RKO (cell line): ENCODE measurements at regions not wholly inside any gene's neighbourhood (a gene's known extent, or its start where the extent isn't known, plus 50 kb on each side); places are given as distances from the start of the nearest gene placed in this dataset.

Source experiments
- DNase-seq: peaks from one replicate; pipeline ENCODE4 v3.0.0-alpha.2; 2016; ENCODE audit warnings: low spot score

DNA sequence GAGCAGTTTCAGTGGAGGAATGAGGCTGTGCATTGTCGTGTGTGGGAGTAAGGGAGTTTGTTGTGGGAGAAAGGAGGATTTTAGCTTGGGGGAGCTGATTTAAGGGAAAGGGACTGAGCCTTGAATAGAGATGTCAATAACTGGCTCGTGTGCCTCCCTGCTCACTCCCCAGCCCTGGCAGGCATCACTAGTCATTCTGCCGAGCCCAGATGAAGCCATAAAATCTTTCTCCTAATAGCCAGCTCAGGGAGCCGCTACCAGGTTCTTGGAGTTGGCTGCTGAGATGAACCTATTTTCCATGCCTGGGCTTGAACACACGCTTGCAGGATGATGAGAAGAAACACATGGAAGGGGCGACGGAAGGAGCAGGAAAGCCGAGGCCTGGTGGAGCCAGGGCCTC lies 65.0 kb upstream of the POU3F1 start:
- DNase-seq = no peak

DNA sequence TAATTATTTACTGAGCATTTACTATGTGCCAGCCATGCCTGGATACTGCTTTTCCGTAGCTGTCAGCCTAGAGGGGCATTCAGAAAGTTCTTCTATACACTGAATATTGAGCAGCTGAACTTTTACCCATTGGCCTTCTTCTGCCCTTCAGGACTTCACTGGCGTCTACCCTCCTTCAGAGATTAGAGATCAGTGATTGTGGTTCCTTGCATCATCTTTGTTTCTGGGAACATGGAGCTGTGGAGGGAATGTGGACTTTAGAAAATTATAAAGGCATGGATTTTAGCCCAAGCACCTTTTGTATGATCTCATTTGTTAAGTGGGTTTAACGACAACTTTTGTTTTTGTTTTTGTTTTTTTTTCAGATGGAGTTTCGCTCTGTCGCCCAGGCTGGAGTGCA lies 58.7 kb upstream of the POU3F1 start:
- no peak for DNase-seq

DNA sequence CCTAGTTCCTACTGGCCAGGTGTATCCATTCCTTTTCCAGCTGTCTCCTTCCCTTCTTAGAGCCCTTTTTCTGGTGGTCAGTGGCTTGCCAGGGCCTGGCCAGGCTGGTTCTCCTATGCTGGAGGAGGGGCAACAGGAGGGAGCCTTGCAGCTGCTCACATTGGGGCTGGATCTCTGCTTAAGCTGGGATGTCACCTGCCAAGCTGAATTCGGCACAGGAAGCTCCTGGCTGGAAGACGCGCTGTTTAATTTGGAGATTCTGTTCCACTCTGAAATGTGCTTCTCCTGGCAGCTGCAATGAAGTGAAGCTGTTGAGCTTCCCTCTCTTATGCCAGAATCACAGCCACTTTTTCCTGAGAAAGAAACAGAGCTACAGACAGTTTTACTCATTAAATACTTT lies 56.0 kb upstream of the POU3F1 start:
- no peak for DNase-seq

DNA sequence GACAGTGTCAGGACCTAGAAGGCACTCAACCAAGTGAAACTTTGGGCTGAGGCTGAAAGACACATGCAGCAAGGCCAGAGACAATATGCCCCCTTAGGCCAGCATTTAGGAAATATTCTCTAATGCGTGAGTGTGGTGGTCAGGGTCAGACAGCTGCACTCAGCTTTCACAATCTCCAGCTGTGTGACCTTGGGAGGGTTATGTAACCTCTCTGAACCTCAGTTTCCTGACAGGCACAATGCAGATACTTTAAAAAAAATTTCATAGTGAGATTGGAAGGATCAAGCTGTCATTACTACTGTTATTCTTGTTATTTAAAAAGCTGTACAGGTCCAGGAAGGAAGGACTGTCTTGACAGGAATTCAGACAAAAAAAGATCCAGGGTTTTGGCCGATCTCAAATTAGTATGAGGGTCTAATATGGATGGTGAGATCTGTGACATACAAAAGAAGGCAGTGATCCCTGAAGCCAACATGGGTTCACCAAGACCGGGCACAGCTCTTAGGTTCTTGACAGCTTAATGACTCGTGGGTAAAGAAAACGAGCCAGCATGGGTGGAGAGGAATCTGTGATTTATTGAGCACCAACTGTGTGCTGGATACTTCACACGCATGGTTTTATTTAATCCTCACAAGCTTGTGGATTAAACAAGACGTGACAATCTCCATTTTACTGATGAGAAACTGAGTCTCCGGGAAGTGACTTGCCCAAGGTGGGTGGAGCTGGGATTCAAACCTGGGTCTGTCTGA lies 54.6 kb upstream of the POU3F1 start:
- no peak for DNase-seq

DNA sequence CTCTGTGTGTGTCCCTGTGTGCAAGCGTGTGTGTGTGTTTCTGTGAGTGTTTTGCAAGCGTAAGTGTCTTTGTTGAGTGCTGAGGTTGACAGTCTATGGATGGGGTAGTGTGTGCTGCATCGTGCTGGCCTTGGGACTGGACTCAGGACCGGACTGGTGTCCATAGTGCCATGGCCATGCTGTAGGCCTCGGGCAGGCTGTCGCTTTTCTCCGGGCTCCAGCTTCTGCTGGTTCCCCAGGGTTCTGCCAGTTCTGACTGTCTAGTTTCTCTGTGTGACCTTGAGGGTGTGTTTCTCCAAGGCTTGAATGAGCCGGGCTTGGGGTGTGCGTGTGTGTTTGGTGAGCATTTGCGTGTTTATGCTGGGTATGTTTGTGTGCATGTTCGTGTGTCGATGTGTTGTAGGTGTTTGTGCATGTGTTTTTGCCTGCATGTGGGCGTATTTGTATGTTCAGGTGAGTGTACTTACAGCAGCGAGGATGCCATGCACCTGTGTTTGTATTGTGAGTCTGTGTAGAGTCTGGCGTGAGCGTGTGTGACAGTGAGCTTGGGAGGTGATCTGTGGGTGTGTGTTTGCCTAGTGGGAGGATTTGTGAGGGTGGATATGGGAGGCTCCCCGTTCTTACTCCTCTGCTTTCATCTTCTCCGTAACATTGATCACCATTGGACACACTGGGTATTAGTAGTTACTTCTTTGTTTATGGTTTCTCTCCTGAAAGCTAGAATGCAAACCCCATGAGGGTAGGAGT lies 51.7 kb upstream of the POU3F1 start:
- DNase-seq = no peak

DNA sequence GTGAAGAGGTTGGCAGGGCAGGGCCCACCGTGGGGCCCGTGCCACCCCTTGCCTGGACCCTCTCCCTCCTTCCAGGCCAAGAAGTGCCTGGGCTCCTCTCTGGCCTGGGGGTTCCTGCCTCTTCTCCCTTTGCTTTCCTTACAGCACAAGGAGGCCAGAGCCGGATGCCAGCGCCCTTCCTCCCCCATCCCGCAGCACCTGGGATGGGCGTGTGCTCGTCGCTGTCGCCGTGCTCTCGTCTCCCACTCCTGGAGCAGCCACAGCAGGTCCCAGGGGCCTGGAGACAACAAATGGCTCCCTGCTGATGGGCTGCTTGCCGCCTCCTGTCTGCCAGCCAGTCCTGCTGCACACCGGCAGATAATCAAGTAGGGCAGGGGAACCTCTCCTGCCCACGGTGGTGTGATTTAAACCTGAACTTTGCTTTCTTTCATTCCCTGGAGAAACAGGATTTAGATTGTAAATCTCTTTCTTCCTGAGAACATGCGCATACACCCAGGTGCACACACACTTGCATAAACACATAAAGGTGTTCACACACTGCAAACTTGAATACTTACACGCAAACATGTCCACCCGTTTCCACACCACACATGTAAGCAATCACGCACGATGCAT lies 50.8 kb upstream of the POU3F1 start:
- DNase-seq = no peak
